SU-DHL-6 (cell line): ENCODE measurements at regions not wholly inside any gene's neighbourhood (a gene's known extent, or its start where the extent isn't known, plus 50 kb on each side); places are given as distances from the start of the nearest gene placed in this dataset.

Experiments
- H2AFZ ChIP-seq: fragments of 200-600 bp; sonication (generic); 2 replicates; pipeline ENCODE4 v1.6.1; 2014; ENCODE audit warnings: low read depth, mild to moderate bottlenecking, moderate library complexity, mixed read lengths, antibody characterized with exemption, low read length; ENCODE audit not compliant: severe bottlenecking
- H3F3A ChIP-seq: fragments of 200-600 bp; shearing (Covaris generic); 2 replicates; pipeline ENCODE4 v1.6.0; 2016; ENCODE audit warnings: antibody characterized with exemption, mild to moderate bottlenecking; ENCODE audit not compliant: insufficient read depth
- H3K27ac ChIP-seq: fragments of 200-600 bp; sonication (generic); 2 replicates; pipeline ENCODE4 v1.5.1; 2016; ENCODE audit warnings: low read depth, mild to moderate bottlenecking, low read length, moderate library complexity, mixed read lengths
- H3K27me3 ChIP-seq: fragments of 200-600 bp; sonication (generic), shearing (Covaris generic); 2 replicates; pipeline ENCODE4 v1.6.0; 2014; ENCODE audit warnings: mild to moderate bottlenecking, low read length
- H3K36me3 ChIP-seq: fragments of 200-600 bp; sonication (generic); 2 replicates; pipeline ENCODE4 v1.6.1; 2014; ENCODE audit warnings: mild to moderate bottlenecking, low read length, mixed read lengths
- H3K4me2 ChIP-seq: fragments of 300-600, 200-600 bp; shearing (Covaris generic), sonication (generic); 2 replicates; pipeline ENCODE4 v1.6.0; 2014; ENCODE audit warnings: low read length, low read depth, mild to moderate bottlenecking; ENCODE audit not compliant: poor library complexity, severe bottlenecking
- H3K4me3 ChIP-seq: fragments of 200-600 bp; sonication (generic); 2 replicates; pipeline ENCODE4 v1.5.1; 2014; ENCODE audit warnings: antibody characterized with exemption, low read length, mild to moderate bottlenecking, mixed read lengths; ENCODE audit not compliant: insufficient read depth, poor library complexity, severe bottlenecking
- H3K79me2 ChIP-seq: fragments of 200-600 bp; sonication (generic); 2 replicates; pipeline ENCODE4 v1.6.1; 2014; ENCODE audit warnings: mild to moderate bottlenecking, low read length, moderate library complexity; ENCODE audit not compliant: insufficient read depth
- H3K9ac ChIP-seq: fragments of 200-600 bp; sonication (generic); 2 replicates; pipeline ENCODE4 v1.7.0; 2014; ENCODE audit warnings: mild to moderate bottlenecking, low read length
- H3K9me2 ChIP-seq: fragments of 200-600 bp; sonication (generic); replicated peaks from 2 replicates; pipeline ENCODE4 v1.6.1; 2014; ENCODE audit warnings: low read length; ENCODE audit not compliant: insufficient read depth
- H3K9me3 ChIP-seq: fragments of 200-600 bp; sonication (generic); 2 replicates; pipeline ENCODE4 v1.6.1; 2014; ENCODE audit warnings: low read length, mixed read lengths; ENCODE audit not compliant: insufficient read depth
- H4K20me1 ChIP-seq: fragments of 200-600 bp; sonication (generic); 2 replicates; pipeline ENCODE4 v1.6.1; 2014; ENCODE audit warnings: low read depth, mild to moderate bottlenecking, antibody characterized with exemption, low read length, moderate library complexity, mixed read lengths
- CTCF ChIP-seq: fragments of 200-600 bp; sonication (generic); IDR thresholded peaks from one replicate; pipeline ENCODE4 v1.5.1; 2017; ENCODE audit warnings: antibody characterized with exemption, mild to moderate bottlenecking, low read length, moderate library complexity; ENCODE audit not compliant: insufficient read depth, poor library complexity, severe bottlenecking
- EZH2phosphoT487 ChIP-seq: fragments of 200-600 bp; sonication (generic), shearing (Covaris generic); conservative IDR thresholded peaks from 2 replicates; pipeline ENCODE4 v1.6.1; 2018; ENCODE audit warnings: mild to moderate bottlenecking, antibody characterized with exemption, low read length, moderate library complexity, mixed read lengths

GRCh38 chr2:37836270-37836669 is 88.8 kb upstream of the RMDN2 start:
- Histone ChIP-seq H2AFZ (no peak overlapping the region), H3F3A (no peaks in the 10 kb centered on the region), H3K27ac (no peak overlapping the region), H3K79me2 (no peaks in the 10 kb centered on the region), H3K4me2 (no peak overlapping the region), H3K9me2 (no peaks in the 10 kb centered on the region), H3K4me3 (no peak overlapping the region), H3K36me3 (no peaks in the 10 kb centered on the region), H3K27me3 (no peaks in the 10 kb centered on the region), H3K9me3 (no peaks in the 10 kb centered on the region), H3K9ac (no peak overlapping the region), H4K20me1 (no peaks in the 10 kb centered on the region)
- TF ChIP-seq EZH2phosphoT487, result no peak
- TF ChIP-seq CTCF, result no peak

DNA sequence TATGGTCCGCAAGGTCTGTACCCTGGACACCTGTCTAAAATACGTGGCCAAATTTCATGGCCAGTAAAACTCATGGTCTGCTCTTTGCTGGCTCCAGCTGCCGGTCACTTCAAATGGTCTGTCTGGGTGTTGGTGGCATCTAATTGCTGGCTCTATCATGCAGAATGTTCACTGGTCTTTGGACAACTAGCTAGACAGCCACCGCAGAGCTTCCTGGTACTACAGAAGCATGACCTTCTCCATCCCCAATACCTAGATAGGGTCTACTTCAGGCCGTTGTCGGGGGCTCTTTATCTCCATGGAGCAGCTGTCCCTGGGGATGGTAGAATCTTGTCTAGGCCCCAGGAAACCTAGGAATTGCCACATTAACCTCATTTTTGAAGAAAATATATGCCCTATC is 88.4 kb upstream of the RMDN2 start:
- H2AFZ ChIP-seq, result no peak overlapping the region
- H3K27me3 ChIP-seq, result no peaks in the 10 kb centered on the region
- H3K9me2 ChIP-seq, result no peaks in the 10 kb centered on the region
- no peaks in the 10 kb centered on the region for H3K9me3 ChIP-seq
- H3K79me2 ChIP-seq, result no peaks in the 10 kb centered on the region
- no peaks in the 10 kb centered on the region for H3K36me3 ChIP-seq
- no peak overlapping the region for H3K4me3 ChIP-seq
- no peak overlapping the region for H3K4me2 ChIP-seq
- H3F3A ChIP-seq, result no peaks in the 10 kb centered on the region
- H4K20me1 ChIP-seq, result no peaks in the 10 kb centered on the region
- H3K27ac ChIP-seq, result no peak overlapping the region
- TF ChIP-seq CTCF, result no peak
- TF ChIP-seq EZH2phosphoT487, result no peak
- H3K9ac ChIP-seq, result no peak overlapping the region

DNA sequence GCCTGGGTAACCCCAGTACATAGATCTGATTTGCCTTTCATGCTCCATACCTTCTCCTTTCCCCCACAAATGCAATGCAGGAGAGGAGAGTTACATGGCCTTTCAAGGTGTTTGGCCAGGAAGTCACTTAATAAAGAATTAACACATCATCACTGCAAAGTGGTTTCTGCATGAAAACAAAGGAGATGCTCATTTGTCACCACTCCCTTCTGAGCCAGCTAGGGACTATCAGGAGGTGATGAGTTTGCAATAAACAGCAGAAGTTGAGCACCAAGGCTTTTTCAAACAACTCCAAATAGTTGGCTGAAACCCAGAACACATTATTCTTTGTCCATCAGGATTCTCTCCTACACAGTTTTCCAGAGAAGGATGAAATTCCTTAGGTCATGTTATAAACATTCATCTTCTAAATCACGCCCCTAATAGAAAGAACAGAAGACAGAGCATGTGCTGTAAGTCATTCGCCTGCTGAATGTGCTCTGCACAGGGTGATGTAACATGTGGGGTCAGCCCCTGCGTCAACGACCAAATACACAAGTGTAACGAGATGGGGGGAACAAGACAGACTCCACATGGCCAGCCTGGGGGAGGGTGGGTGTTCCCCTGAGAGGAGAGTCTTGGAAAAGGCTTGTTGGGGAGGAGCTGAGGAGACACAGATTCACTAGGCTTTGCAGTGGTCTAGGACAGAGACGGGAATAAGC is 87.3 kb upstream of the RMDN2 start:
- Histone ChIP-seq H3K27ac (no peak overlapping the region), H3K79me2 (no peaks in the 10 kb centered on the region), H3K4me2 (no peak overlapping the region), H3K36me3 (no peaks in the 10 kb centered on the region), H3K9me3 (no peaks in the 10 kb centered on the region), H3K27me3 (no peaks in the 10 kb centered on the region), H2AFZ (no peak overlapping the region), H4K20me1 (no peaks in the 10 kb centered on the region), H3K4me3 (no peak overlapping the region), H3F3A (no peaks in the 10 kb centered on the region), H3K9ac (no peak overlapping the region), H3K9me2 (no peaks in the 10 kb centered on the region)
- TF ChIP-seq EZH2phosphoT487 (no peak), CTCF (no peak)
